SK-MEL-5 (cell line): ENCODE measurements at regions not wholly inside any gene's neighbourhood (a gene's known extent, or its start where the extent isn't known, plus 50 kb on each side); places are given as distances from the start of the nearest gene placed in this dataset.
"Not testable (repeated sequence)": the region's sequence is repeated elsewhere in the genome, so short reads cannot be mapped to it uniquely, and the experiment has no call there.

Experiments
- DNase-seq: peaks from one replicate; pipeline ENCODE4 v3.0.0-alpha.2; 2016; ENCODE audit warnings: low read depth, low spot score
- in situ Hi-C: cut with HindIII; loops from 2 replicates; pipeline ENCODE4 v1.10.0; 2016; ENCODE audit warnings: low sequenced_read_pairs, high pct_unique_total_duplicates, low pct_unique_long_range_greater_than_20kb

DNA sequence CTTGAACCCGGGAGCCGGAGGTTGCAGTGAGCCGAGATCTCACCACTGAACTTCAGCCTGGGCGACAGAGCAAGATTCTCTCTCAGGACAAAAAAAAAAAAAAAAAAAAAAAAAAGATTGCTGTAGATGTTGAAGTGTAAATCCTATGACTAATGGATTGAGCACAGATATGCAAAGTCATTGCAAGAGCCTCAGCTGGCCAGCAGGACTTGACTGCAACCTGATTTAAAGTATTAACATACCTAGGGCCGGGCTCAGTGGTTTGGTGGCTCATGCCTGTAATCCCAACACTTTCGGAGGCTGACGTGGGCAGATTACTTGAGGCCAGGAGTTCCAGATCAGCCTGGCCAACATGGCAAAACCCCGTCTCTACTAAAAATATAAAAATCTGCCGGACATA lies 69.6 kb upstream of the EPCAM start:
- in situ Hi-C loops: no loop called here
- no peak for DNase-seq

GRCh38 chr2:47298771-47299170 lies 70.3 kb upstream of the EPCAM start:
- in situ Hi-C loops: no loop called here
- DNase-seq: no peak

- in situ Hi-C loops: no loop called here
- DNase-seq: peak; percentile 28
Observed at GRCh38 chr2:47297767-47298425, 71.2 kb upstream of the EPCAM start.

- DNase-seq: no peak
- in situ Hi-C loops: no loop called here
Observed at GRCh38 chr2:47295981-47296635, 73.0 kb upstream of the EPCAM start.

DNA sequence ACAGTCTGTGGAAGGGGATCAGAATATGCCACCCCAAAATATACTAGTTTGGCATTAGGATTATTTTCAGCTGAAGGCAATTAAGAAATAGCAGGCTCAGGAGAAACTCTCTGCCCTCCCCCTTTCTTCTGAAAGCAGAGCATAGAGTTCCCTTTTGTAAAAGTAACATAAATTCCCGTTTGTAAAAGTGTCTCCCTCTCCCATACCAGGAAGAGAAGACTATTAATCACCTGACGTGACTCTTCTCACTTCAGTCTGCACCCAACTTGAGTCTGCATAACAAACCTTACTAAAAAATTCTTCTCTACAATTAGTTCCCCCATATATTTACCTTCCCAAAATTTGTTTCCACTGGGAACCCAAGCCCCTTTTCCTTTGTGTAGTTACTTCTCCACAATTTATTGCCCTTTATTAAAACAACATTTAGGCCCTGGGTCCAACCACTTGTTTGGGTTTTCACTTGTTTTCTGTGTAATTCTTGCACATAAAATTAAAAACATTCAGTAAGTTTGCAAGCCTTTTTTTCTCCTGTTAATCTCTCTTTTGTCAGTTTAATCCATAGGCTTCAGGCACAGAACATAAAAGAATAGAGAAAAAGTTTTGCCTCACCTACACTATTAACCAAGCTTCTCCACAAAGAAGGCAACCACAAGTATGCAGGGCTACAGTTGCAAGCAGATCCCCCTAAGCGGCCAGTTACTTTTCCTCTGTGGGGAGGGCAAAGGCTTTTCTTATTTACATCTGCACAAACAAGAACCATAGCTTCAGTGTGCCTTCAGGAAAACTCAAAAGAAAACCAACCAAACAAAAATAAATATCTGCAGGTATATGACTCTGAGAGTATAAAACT lies 73.8 kb upstream of the EPCAM start:
- in situ Hi-C loops: no loop called here
- no peak for DNase-seq

DNA sequence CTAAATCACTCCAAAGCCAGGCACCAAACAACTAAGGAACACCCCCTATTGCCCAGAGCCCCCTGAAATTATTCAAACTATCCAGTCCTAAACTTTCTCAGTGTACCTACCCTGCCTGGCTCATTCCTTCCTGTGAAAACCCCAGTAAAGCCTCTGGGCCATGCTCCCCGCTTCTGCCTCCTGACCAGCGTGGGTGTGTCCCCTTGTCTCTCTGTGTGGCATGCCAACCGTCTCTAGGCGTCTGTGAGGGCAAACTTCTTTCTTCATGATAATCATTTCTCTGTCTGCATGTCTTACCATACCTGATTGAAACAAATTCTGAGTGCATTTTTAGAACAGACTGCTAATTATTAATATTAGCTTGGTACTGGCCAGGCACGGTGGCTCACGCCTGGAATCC lies 75.1 kb upstream of the EPCAM start:
- in situ Hi-C loops: no loop called here
- no peak for DNase-seq

DNA sequence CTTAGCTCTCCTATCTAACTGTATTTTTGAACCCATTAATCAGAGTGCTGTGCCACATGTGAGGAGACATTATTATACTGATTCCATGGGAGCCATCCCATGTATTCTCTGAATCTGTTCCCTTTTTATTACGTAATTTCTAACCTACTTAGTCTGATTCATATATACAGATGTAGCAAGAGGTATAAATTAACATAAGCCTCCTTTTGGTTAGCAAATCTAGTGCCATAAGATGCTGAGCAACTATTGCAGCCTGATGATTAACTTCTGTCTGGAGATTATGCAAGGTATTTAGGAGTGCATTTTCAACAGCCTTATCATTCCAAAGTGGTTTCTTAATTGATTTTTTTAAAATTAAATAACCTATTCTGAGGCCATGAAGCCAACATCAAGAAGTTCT lies 80.2 kb upstream of the EPCAM start:
- no peak for DNase-seq
- in situ Hi-C loops: no loop called here

GRCh38 chr2:47283659-47284058 lies 85.5 kb upstream of the EPCAM start:
- in situ Hi-C loops: no loop called here
- no peak for DNase-seq

DNA sequence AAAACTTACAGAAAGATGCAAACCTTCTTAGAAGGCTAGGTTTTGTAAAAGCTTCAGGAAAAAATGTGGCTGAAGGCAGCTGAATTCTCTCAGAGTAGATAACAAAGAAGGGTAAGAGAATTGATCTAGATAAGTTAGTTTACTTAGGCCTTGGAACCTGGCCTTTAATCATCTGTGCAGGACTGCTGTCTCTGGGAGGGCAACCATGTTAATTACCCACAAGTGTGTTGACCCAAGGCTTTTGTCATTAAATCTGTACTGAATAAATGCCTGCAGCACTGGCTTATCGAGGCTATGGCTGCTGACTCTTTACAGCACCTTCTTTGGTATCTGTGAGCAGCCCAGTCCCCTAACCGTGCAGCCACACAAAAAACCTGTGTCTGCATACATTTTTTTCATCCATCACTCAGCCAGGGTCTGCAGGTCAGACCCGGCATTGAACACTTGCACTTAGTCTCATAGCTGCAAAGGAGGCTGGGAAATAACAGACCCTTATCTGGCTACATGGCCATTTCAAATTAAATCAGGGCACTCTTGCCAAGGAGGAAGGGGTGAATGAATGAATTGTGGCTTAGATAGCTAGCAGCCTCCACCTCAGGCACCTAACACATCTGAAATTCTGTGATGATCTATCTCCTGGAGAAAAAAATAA lies 86.4 kb upstream of the EPCAM start:
- DNase-seq: no peak
- in situ Hi-C loops: no loop called here

DNA sequence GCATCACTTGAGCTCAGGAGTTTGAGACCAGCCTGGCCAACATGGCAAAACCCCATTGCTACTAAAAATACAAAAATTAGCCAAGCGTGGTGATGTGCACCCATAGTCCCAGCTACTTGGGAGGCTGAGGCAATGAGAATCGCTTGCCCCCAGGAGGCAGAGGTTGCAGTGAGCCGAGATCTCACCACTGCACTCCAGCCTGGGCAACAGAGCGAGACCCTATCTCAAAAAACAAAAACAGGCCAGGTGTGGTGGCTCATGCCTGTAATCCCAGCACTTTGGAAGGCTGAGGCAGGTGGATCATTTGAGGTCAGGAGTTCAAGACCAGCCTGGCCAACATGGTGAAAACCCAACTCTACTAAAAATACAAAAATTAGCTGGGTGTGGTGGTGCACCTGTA lies 89.6 kb upstream of the EPCAM start:
- DNase-seq, in situ Hi-C loops: not testable (repeated sequence)

DNA sequence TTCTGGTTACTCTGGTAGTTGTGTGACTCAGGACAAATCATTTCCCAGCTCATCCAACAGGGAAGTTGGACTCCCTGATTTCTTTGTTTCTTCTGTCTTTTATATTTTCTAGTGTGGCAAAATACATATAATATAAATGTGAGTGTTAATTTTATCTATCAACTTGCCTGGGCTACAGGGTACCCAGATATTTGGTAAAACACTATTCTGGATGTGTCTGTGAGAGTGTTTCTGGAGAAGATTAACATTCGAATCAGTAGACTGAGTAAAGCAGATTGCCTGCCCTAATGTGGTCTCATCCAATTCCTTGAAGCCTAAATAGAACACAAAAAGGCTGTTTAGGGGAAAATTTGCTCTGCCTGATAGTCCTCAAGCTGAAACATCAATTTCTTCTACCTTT lies 91.1 kb upstream of the EPCAM start:
- in situ Hi-C loops: no loop called here

DNA sequence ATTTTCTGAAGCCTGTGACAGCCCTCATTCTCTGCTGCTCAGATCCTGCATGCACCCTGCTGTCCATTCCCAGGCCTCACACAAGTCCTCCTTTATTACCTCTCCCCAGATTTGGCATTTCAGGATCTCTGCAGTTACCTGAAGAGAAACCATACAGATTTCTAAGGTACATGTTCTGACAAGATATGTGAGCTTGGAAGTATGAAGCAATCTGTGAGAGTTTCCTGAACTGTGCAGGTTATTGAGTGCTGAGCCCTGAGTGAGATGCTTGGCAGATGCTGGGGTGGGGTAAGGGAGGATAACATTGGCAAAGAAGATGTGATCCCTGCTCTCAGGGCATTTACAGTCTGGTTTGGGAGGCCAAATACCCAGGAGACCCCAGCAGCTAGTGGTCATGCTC lies 91.9 kb upstream of the EPCAM start:
- in situ Hi-C loops: no loop called here
- DNase-seq: no peak

More for the DNA sequence above, 91.1 kb upstream of the EPCAM start:
- DNase-seq: no peak

GRCh38 chr2:47276061-47276460 lies 93.0 kb upstream of the EPCAM start:
- DNase-seq: no peak
- in situ Hi-C loops: no loop called here

DNA sequence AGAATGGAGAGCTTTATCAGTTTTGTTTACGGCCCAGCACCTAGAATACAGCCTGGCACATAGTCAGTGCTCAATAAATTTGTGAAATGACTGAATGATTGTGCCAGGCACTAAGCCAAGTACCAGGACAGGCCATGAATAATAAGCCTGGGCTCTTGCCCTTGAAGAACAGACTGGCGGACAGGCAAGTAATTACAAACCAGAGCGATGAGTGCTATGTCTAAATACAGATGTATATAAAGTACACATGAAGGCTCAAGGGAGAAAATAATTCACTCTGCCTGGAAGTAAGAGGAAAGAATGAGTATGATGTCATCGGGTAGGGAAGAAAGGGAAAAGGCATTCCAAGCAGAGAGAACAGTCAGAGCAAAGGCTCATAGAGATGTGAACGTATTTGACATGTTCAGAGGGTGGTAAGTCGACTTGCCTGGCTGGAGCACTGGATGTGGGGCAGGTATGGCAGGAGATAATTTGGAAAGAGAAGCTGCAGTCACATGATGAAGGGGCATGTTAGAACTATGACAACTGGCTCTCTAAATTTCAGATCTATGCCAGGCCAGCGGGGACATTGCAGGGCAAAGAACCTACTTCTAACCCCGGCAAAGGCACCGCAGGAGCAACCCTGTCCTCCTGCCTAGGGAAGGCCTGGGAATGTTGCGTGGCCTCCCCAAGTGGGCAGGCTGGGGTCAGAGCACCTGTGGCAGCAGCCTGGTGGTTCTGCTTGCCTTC lies 94.9 kb upstream of the EPCAM start:
- DNase-seq: no peak
- in situ Hi-C loops: no loop called here

GRCh38 chr2:47272905-47273758 lies 96.0 kb upstream of the EPCAM start:
- no peak for DNase-seq
- in situ Hi-C loops: no loop called here

- DNase-seq: peak; percentile 59
- in situ Hi-C loops: no loop called here
Observed at GRCh38 chr2:47272031-47272864, 95.9 kb upstream of the CALM2 start.
